DMS79 (cell line): ENCODE measurements at regions not wholly inside any gene's neighbourhood (a gene's known extent, or its start where the extent isn't known, plus 50 kb on each side); places are given as distances from the start of the nearest gene placed in this dataset.
"Not testable (repeated sequence)": the region's sequence is repeated elsewhere in the genome, so short reads cannot be mapped to it uniquely, and the experiment has no call there.

Source experiments
- DNase-seq: peaks from one replicate; lab custom pipeline; 2025; lab: John Stamatoyannopoulos, UW

- not testable (repeated sequence) for DNase-seq
Observed at GRCh38 chr21:27996906-27997305, 995.8 kb downstream of the LTN1 start.

GRCh38 chr21:27984663-27985325 lies 1007.9 kb downstream of the LTN1 start:
- not testable (repeated sequence) for DNase-seq

- DNase-seq, result not testable (repeated sequence)
Observed at GRCh38 chr21:27979446-27979845, 1012.6 kb upstream of the ADAMTS5 start.

GRCh38 chr21:27975514-27975913 lies 1008.6 kb upstream of the ADAMTS5 start:
- no peak for DNase-seq

GRCh38 chr21:27974152-27974551 lies 1007.3 kb upstream of the ADAMTS5 start:
- not testable (repeated sequence) for DNase-seq

- DNase-seq, result not testable (repeated sequence)
Observed at GRCh38 chr21:27968240-27968639, 1001.4 kb upstream of the ADAMTS5 start.

- DNase-seq, result no peak
Observed at GRCh38 chr21:27954543-27955165, 987.8 kb upstream of the ADAMTS5 start.

GRCh38 chr21:27953340-27954045 lies 986.6 kb upstream of the ADAMTS5 start:
- no peak for DNase-seq

GRCh38 chr21:27949093-27949492 lies 982.2 kb upstream of the ADAMTS5 start:
- not testable (repeated sequence) for DNase-seq

GRCh38 chr21:27930108-27930767 lies 963.4 kb upstream of the ADAMTS5 start:
- DNase-seq, result not testable (repeated sequence)

GRCh38 chr21:27929179-27929578 lies 962.3 kb upstream of the ADAMTS5 start:
- DNase-seq, result not testable (repeated sequence)

GRCh38 chr21:27928534-27929115 lies 961.7 kb upstream of the ADAMTS5 start:
- DNase-seq, result not testable (repeated sequence)

GRCh38 chr21:27921421-27921820 lies 954.5 kb upstream of the ADAMTS5 start:
- not testable (repeated sequence) for DNase-seq

- DNase-seq, result not testable (repeated sequence)
Observed at GRCh38 chr21:27917966-27918365, 951.1 kb upstream of the ADAMTS5 start.

- DNase-seq, result not testable (repeated sequence)
Observed at GRCh38 chr21:27916326-27916725, 949.4 kb upstream of the ADAMTS5 start.

- DNase-seq, result not testable (repeated sequence)
Observed at GRCh38 chr21:27912133-27912532, 945.2 kb upstream of the ADAMTS5 start.

- DNase-seq, result not testable (repeated sequence)
Observed at GRCh38 chr21:27909487-27909886, 942.6 kb upstream of the ADAMTS5 start.

- DNase-seq, result not testable (repeated sequence)
Observed at GRCh38 chr21:27908816-27909215, 941.9 kb upstream of the ADAMTS5 start.

- not testable (repeated sequence) for DNase-seq
Observed at GRCh38 chr21:27902904-27903303, 936.0 kb upstream of the ADAMTS5 start.

- not testable (repeated sequence) for DNase-seq
Observed at GRCh38 chr21:27893619-27894018, 926.7 kb upstream of the ADAMTS5 start.

GRCh38 chr21:27891495-27891894 lies 924.6 kb upstream of the ADAMTS5 start:
- not testable (repeated sequence) for DNase-seq
